ENCODE measurements at regions not wholly inside any gene's neighbourhood (a gene's known extent, or its start where the extent isn't known, plus 50 kb on each side); places are given as distances from the start of the nearest gene placed in this dataset.

DNA sequence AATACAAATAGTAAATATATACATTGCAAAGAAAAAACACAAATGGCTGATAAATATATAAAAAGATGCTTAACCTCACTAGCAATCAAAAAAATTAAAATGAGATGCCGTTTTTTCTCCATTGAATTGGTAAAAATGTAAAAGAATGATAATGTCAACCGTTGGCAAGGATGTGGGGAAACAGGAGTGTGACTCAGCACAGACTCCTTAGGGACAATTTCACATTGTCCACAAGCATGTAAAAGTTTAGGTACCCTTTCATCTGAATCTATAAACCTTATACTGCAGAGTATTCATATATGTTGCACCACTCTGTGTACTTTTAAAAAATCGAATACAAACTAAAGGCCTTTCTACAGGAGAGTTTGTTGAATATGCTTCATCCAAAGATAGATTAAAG lies 143.1 kb upstream of the RREB1 start:
- Histone ChIP-seq H3K79me2 (ENCODE audit: insufficient read depth, low read length) (no peaks in the 10 kb centered on the region), H3K23me2 (ENCODE audit: insufficient read length, low read depth, low read length, poor library complexity, severe bottlenecking) (no peaks in the 10 kb centered on the region), H3K14ac (ENCODE audit: insufficient read depth, low read length) (no peak overlapping the region), H3K18ac (ENCODE audit: insufficient read length, low read depth, low read length) (no peak overlapping the region), H2AFZ (ENCODE audit: low read length) (no peak overlapping the region), H4K91ac (ENCODE audit: insufficient read length, low read depth, low read length) (no peak overlapping the region), H3K56ac (ENCODE audit: insufficient read length, low read depth, low read length) (no peak overlapping the region), H3K23ac (ENCODE audit: insufficient read length, low read depth, low read length) (no peak overlapping the region), H4K5ac (ENCODE audit: insufficient read length, low read depth, low read length) (no peak overlapping the region), H3K27me3 (ENCODE audit: insufficient read depth, low read length) (no peaks in the 10 kb centered on the region), H3K4me2 (ENCODE audit: insufficient read depth, insufficient read length, low read length) (no peak overlapping the region), H3K9me3 (ENCODE audit: control insufficient read depth, low read depth, low read length) (no peaks in the 10 kb centered on the region), H2BK12ac (ENCODE audit: insufficient read length, low read depth, low read length) (no peak overlapping the region), H2BK20ac (ENCODE audit: low read depth, low read length, poor library complexity, severe bottlenecking) (no peak overlapping the region), H2BK120ac (ENCODE audit: low read depth, low read length, poor library complexity, severe bottlenecking) (no peak overlapping the region), H3K4me1 (ENCODE audit: insufficient read depth, low read length) (no peaks in the 10 kb centered on the region), H3K79me1 (ENCODE audit: insufficient read depth, low read depth, low read length, poor library complexity, severe bottlenecking) (no peaks in the 10 kb centered on the region), H4K8ac (replicated peaks; ENCODE audit: insufficient read length, low read depth, low read length) (no peak overlapping the region), H2AK5ac (ENCODE audit: insufficient read length, low read length) (no peak overlapping the region), H3K27ac (ENCODE audit: insufficient read length, low read depth, low read length) (no peak overlapping the region), H4K20me1 (ENCODE audit: control insufficient read depth, insufficient read depth, insufficient read length) (no peaks in the 10 kb centered on the region), H2BK15ac (ENCODE audit: low read depth, low read length) (no peak overlapping the region), H3K4ac (ENCODE audit: low read depth, low read length) (no peak overlapping the region), H2BK5ac (ENCODE audit: insufficient read length, low read length) (no peak overlapping the region), H3K9ac (ENCODE audit: extremely low read depth, insufficient read length, low read length) (no peak overlapping the region), H3T11ph (ENCODE audit: low read length) (no peak overlapping the region)
- Mint-ChIP-seq H3K4me3 (no peak overlapping the region), H3K36me3 (ENCODE audit: insufficient read depth in 1 of 3, low read depth in 3 of 3) (peaks cover 0 to 4% (median 0%) of the 10 kb centered on the region in 3 experiments; a peak in 2 of 7 replicates), H3K27me3 (ENCODE audit: low read depth) (no peaks in the 10 kb centered on the region; the same call in 1 of the 2 replicates), H3K27ac (no peak overlapping the region), H3K9me3 (peaks cover 2 to 3% of the 10 kb centered on the region in 2 experiments; a peak in 2 of 5 replicates), H3K4me1 (peaks cover 1% of the 10 kb centered on the region in 2 experiments; a peak in 3 of 4 replicates)
- TF ChIP-seq CTCF (conservative IDR thresholded peaks at IDR 0.05): no peak
- no peak for DNase-seq
- no CpG with 5 or more reads among the region's 3 CpGs for WGBS (ENCODE audit: extremely low coverage, insufficient read length, low lambda C conversion rate)
